GM12872 (cell line): ENCODE measurements at regions not wholly inside any gene's neighbourhood (a gene's known extent, or its start where the extent isn't known, plus 50 kb on each side); places are given as distances from the start of the nearest gene placed in this dataset.

Experiments
- CTCF ChIP-seq: IDR thresholded peaks from 3 replicates; pipeline ENCODE4 v1.5.1; 2011; ENCODE audit warnings: low read depth, mild to moderate bottlenecking, low read length, moderate library complexity; ENCODE audit not compliant: insufficient read depth

GRCh38 chr21:22754746-22755145 is 1756.5 kb downstream of the NCAM2 start:
- no peak for TF ChIP-seq CTCF

DNA sequence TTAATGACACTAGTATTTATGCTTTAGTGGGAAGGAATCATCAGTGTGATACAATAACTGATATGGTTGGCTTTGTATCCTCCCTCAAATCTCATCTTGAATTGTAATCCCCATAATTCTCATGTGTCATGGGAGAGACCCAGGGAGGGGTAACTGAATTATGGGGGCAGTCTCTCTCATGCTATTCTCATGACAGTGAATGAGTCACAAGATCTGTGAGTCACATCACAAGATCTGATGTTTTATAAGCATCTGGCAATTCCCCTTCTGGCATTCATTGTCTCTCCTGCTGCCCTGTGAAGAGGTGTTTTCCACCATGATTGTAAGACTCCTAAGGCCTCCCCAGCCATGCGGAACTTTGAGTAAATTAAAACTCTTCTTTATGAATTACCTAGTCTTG is 1760.3 kb downstream of the NCAM2 start:
- no peak for TF ChIP-seq CTCF

DNA sequence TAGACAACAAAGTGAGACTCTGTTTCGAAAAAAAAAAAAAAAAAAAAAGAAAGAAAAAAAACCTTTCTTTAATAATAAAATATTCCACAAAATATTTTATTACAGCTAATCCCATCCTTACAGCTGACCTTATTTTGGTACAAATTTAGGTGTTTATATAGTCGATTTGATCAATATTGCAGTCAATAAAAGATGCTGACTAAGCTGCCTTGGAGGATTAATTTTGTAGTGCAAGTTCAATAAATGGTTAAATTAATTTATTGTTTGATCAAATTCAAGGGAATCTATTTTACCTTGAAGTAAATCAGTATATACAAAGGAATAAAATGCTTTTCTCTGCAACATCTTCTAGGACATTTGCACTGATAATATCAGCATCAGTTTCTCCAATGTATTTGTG is 1764.3 kb downstream of the NCAM2 start:
- no peak for TF ChIP-seq CTCF

- TF ChIP-seq CTCF: no peak
Observed at GRCh38 chr21:22763442-22763841, 1765.2 kb downstream of the NCAM2 start.

DNA sequence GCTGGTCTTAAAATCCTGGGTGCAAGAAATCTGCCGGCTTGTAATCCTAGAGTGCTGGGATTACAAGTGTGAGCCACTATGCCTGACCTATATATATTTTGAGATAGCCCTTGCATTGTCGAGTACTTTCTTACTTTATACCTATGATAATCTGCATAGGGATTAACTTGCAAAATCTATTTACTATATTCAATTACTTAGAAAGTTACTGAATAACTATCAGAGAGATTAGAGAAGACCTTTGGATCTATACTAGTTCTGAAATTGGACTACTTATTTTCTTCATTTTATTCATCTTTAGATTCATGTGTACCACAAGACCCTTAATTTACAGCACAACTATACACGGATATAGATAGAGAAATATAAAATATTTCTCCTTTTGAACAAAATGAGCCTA is 1766.0 kb downstream of the NCAM2 start:
- no peak for TF ChIP-seq CTCF

DNA sequence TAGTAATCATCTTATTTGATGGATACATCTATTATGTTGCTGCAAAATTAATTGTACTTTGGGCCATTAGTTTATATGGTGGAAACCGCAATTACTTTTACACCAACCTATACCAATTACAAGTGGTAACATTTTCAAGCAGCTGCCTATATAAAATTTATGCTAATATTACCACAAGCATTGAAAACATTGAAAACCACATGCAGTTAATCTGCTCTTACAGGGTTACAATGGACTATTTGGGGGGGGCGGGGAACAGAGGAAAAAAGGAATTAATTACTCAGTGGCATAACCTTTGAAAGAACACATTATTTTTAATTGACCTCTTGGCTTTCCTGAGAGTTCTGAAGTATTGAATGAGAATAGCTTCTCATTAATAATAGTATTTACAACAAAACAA is 1793.2 kb downstream of the NCAM2 start:
- no peak for TF ChIP-seq CTCF

DNA sequence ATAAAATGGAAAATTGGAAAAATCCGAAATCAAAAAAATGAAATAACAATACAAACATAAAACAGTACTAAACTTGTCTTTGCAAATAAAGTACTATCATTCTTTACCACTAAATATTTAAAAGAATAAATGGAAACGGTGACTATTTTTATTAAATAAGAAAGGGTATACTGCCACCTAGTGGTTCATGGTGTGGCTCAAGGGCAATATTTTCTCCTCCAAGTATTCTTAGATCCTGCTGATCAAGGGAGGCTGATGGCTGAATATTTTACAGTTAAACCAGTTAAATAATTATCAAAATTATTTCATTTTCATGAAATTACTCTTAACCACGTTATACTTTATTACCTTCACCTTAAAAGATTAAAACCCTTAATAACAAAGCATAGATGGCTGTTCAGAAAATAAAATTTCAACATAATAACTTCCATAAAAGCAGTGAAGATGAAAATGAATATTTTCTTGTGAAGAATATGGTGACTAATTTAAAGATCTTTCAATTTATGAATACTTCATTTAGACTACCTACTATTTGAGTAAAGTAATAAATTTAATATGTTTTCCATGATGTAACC is 1793.9 kb downstream of the NCAM2 start:
- peak; percentile 48; the same call in 2 of the 3 replicates for TF ChIP-seq CTCF
